ENCODE measurements at regions not wholly inside any gene's neighbourhood (a gene's known extent, or its start where the extent isn't known, plus 50 kb on each side); places are given as distances from the start of the nearest gene placed in this dataset.

GRCh38 chr13:31427151-31428100 is 227.7 kb downstream of the B3GLCT start:
- Mint-ChIP-seq H3K9me3 (no peaks in the 10 kb centered on the region), H3K27ac (no peak overlapping the region), H3K4me3 (no peak overlapping the region), H3K36me3 (no peaks in the 10 kb centered on the region), H3K27me3 (peaks cover 3 to 14% (median 7%) of the 10 kb centered on the region in 5 donors), H3K4me1 (peaks cover 0 to 4% (median 2%) of the 10 kb centered on the region in 4 donors)
- ATAC-seq = no peak
- DNase-seq = no peak
- POLR2A ChIA-PET = no interaction called here

DNA sequence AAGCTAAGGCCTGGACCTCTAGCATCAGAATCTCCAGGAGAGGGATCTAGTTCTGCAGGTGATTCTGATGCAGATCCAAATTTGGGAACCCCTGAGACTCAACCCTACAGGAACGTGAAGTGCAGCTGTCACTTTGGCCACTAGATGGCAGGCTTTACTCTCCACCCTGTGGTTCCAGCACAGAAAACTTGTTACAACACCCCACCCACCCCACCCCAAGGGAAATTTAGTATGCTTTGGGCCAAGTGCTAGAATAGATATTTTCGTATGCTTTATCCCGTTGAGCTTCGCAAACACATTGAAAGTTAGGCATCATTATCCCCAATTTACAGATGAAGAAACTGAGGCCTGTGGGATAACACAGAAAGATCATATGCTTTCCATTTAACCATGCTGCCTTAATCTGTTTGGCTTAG is 232.0 kb downstream of the B3GLCT start:
- H3K4me1 Mint-ChIP-seq = no peaks in the 10 kb centered on the region
- H3K27ac Mint-ChIP-seq = no peak overlapping the region
- H3K27me3 Mint-ChIP-seq = peaks cover 3 to 23% (median 14%) of the 10 kb centered on the region in 5 donors
- POLR2A ChIA-PET = no interaction called here
- peak in 7 of 10 donors; percentile 4 to 27 (median 10) for DNase-seq
- no peak for ATAC-seq
- H3K4me3 Mint-ChIP-seq = no peak overlapping the region
- H3K9me3 Mint-ChIP-seq = no peaks in the 10 kb centered on the region
- no peaks in the 10 kb centered on the region for H3K36me3 Mint-ChIP-seq

GRCh38 chr13:31433207-31433606 is 233.4 kb downstream of the B3GLCT start:
- no peak overlapping the region for H3K4me3 Mint-ChIP-seq
- no peak for ATAC-seq
- H3K27ac Mint-ChIP-seq = no peak overlapping the region
- peaks cover 5 to 38% (median 20%) of the 10 kb centered on the region in 5 donors for H3K27me3 Mint-ChIP-seq
- no peaks in the 10 kb centered on the region for H3K4me1 Mint-ChIP-seq
- POLR2A ChIA-PET = no interaction called here
- no peak for DNase-seq
- no peaks in the 10 kb centered on the region for H3K36me3 Mint-ChIP-seq
- no peaks in the 10 kb centered on the region for H3K9me3 Mint-ChIP-seq

DNA sequence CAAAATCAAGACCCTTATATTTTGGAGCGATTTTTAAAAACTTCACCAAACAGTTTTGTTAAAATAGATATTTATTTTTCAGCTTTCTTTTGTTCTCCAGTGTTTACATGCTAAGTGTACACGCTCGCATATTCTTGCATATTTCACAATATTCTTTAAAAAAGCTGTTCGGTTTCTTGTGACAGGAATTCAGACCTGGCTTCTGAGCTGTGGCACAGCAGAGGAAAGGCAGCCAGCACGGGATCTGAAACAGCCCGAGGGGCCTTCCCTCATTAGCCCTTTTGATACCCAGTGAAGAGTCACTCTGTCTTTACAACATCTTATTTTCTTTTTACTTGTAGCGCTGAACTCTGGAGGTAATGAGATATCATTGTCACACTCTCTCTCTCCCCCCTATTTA is 234.0 kb downstream of the B3GLCT start:
- POLR2A ChIA-PET = no interaction called here
- Mint-ChIP-seq H3K27me3 (peaks cover 7 to 42% (median 23%) of the 10 kb centered on the region in 5 donors), H3K4me1 (no peaks in the 10 kb centered on the region), H3K4me3 (no peak overlapping the region), H3K9me3 (no peaks in the 10 kb centered on the region), H3K36me3 (no peaks in the 10 kb centered on the region), H3K27ac (no peak overlapping the region)
- ATAC-seq = no peak
- DNase-seq = no peak

DNA sequence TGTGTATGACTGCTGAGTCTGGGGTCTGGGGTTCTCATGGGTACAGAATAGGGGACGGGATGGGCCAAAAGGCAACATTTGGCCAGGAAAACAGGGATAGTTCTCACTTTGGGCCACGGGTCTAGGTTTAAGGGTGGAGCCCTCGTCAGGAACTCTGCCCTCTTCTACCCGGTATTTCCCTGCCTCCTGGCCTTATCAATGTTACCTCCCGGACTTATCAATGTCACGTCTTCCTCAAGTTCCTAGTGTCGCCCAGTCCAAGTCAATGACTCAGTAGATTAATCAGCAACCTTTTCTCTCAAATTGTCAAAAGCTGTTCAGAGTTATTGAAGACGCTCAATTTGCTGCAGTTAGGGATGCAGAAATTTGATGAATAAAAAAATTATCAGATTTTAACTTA is 234.8 kb downstream of the B3GLCT start:
- ATAC-seq (no peak), DNase-seq (no peak)
- no peaks in the 10 kb centered on the region for H3K36me3 Mint-ChIP-seq
- no peak overlapping the region for H3K4me3 Mint-ChIP-seq
- H3K4me1 Mint-ChIP-seq = no peaks in the 10 kb centered on the region
- H3K27me3 Mint-ChIP-seq = peaks cover 7 to 42% (median 23%) of the 10 kb centered on the region in 5 donors
- no peaks in the 10 kb centered on the region for H3K9me3 Mint-ChIP-seq
- H3K27ac Mint-ChIP-seq = no peak overlapping the region
- POLR2A ChIA-PET = no interaction called here

GRCh38 chr13:31435536-31435935 is 235.8 kb downstream of the B3GLCT start:
- Mint-ChIP-seq H3K36me3 (no peaks in the 10 kb centered on the region), H3K4me1 (no peaks in the 10 kb centered on the region), H3K27me3 (peaks cover 7 to 39% (median 20%) of the 10 kb centered on the region in 5 donors), H3K27ac (no peak overlapping the region), H3K4me3 (no peak overlapping the region), H3K9me3 (no peaks in the 10 kb centered on the region)
- ATAC-seq = no peak
- no peak for DNase-seq
- POLR2A ChIA-PET = no interaction called here

GRCh38 chr13:31436478-31436877 is 236.7 kb downstream of the B3GLCT start:
- Mint-ChIP-seq H3K9me3 (no peaks in the 10 kb centered on the region), H3K27ac (no peak overlapping the region)

DNA sequence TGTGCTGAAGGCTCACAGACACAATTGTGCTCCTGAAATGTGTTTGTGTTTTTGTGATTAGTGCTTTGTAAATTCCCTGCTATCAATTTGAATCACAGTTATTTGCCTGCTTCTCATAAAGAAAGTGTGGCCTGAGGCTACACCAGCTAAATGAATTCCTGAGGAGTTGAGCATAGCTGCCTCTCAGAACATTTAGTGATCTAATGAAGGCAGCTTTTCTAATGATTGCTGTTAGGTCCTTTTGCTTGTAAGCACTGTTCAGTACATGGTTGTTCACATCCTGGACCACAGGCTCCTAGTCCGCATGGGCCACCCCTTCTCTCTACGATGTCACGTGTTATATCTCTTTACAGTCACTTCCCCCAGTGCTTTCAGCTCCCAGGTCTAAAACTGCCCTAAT is 238.2 kb downstream of the B3GLCT start:
- ATAC-seq = no peak
- H3K27me3 Mint-ChIP-seq = peaks cover 4 to 54% (median 21%) of the 10 kb centered on the region in 5 donors
- no peaks in the 10 kb centered on the region for H3K4me1 Mint-ChIP-seq
- POLR2A ChIA-PET = no interaction called here
- no peak for DNase-seq
- no peaks in the 10 kb centered on the region for H3K9me3 Mint-ChIP-seq
- no peaks in the 10 kb centered on the region for H3K36me3 Mint-ChIP-seq
- no peak overlapping the region for H3K4me3 Mint-ChIP-seq
- H3K27ac Mint-ChIP-seq = no peak overlapping the region

More at GRCh38 chr13:31436478-31436877, 236.7 kb downstream of the B3GLCT start:
- POLR2A ChIA-PET = no interaction called here
- no peak for DNase-seq
- no peaks in the 10 kb centered on the region for H3K36me3 Mint-ChIP-seq
- H3K4me3 Mint-ChIP-seq = no peak overlapping the region
- H3K4me1 Mint-ChIP-seq = no peaks in the 10 kb centered on the region
- peaks cover 7 to 39% (median 19%) of the 10 kb centered on the region in 5 donors for H3K27me3 Mint-ChIP-seq
- ATAC-seq = no peak

- no peaks in the 10 kb centered on the region for H3K9me3 Mint-ChIP-seq
- no peaks in the 10 kb centered on the region for H3K4me1 Mint-ChIP-seq
- DNase-seq (no peak), ATAC-seq (no peak)
- POLR2A ChIA-PET = no interaction called here
- H3K36me3 Mint-ChIP-seq = no peaks in the 10 kb centered on the region
- no peak overlapping the region for H3K4me3 Mint-ChIP-seq
- no peak overlapping the region for H3K27ac Mint-ChIP-seq
- H3K27me3 Mint-ChIP-seq = peaks cover 4 to 63% (median 24%) of the 10 kb centered on the region in 5 donors
Observed at GRCh38 chr13:31440132-31440531, 240.4 kb downstream of the B3GLCT start.

GRCh38 chr13:31441800-31442510 is 242.2 kb downstream of the B3GLCT start:
- H3K27ac Mint-ChIP-seq = no peak overlapping the region
- H3K4me1 Mint-ChIP-seq = no peaks in the 10 kb centered on the region
- ATAC-seq (no peak), DNase-seq (no peak)
- peaks cover 6 to 64% (median 18%) of the 10 kb centered on the region in 5 donors for H3K27me3 Mint-ChIP-seq
- no peaks in the 10 kb centered on the region for H3K9me3 Mint-ChIP-seq
- no peak overlapping the region for H3K4me3 Mint-ChIP-seq
- POLR2A ChIA-PET = no interaction called here
- H3K36me3 Mint-ChIP-seq = no peaks in the 10 kb centered on the region

DNA sequence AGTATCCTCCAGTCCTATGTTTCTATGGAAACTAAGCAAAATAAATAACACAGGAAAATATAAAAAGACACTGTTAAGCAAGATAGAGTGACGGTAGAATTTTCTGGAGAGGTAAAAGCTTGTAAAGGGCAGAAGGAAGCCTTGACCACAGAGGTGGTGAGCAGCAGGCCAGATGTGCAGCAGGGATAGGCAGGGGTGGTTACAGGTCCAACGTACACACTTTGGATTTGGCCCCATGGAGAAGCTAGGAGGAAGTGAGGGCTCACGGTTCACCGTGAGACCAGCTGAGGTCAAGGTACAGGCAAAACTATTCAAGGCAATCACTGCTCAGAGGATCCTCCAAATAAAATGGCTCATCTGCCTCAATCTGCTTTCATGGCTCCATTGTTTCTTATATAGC is 242.8 kb downstream of the B3GLCT start:
- POLR2A ChIA-PET = no interaction called here
- Mint-ChIP-seq H3K36me3 (no peaks in the 10 kb centered on the region), H3K27me3 (peaks cover 5 to 57% (median 15%) of the 10 kb centered on the region in 5 donors), H3K9me3 (no peaks in the 10 kb centered on the region), H3K4me1 (no peaks in the 10 kb centered on the region), H3K4me3 (no peak overlapping the region), H3K27ac (no peak overlapping the region)
- ATAC-seq (no peak), DNase-seq (no peak)

GRCh38 chr13:31444266-31444856 is 244.6 kb downstream of the B3GLCT start:
- DNase-seq = no peak
- Mint-ChIP-seq H3K27me3 (peaks cover 4 to 47% (median 10%) of the 10 kb centered on the region in 5 donors), H3K36me3 (no peaks in the 10 kb centered on the region), H3K27ac (no peak overlapping the region), H3K4me1 (no peaks in the 10 kb centered on the region), H3K9me3 (no peaks in the 10 kb centered on the region), H3K4me3 (no peak overlapping the region)
- no peak for ATAC-seq
- POLR2A ChIA-PET = no interaction called here

DNA sequence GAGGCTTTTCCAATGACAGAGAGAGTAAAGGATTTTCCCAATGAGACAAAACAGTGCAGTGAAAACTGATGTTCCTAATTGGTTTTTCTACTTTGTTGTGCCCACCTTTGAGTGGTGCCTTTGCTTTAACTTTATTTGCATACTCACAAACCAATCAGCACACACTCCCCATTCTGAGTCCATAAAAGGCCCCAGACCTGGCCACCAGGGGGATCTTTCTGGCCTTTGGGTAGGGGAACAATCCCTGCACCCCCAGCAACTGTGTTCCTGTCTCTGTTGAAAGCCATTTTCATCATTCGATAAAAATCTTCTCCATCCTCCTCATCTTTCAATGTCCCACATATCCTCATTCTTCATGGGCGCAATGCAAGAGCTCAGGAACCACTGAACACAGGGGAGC is 252.8 kb downstream of the B3GLCT start:
- DNase-seq = no peak
- Mint-ChIP-seq H3K27ac (no peak overlapping the region), H3K9me3 (peaks cover 0 to 6% (median 0%) of the 10 kb centered on the region in 9 donors), H3K4me1 (peaks cover 0 to 1% (median 0%) of the 10 kb centered on the region in 4 donors), H3K4me3 (no peak overlapping the region), H3K27me3 (peaks cover 4 to 38% (median 14%) of the 10 kb centered on the region in 5 donors), H3K36me3 (no peaks in the 10 kb centered on the region)
- POLR2A ChIA-PET = no interaction called here
- ATAC-seq = no peak

All from naive thymus-derived CD8-positive, alpha-beta T cell (primary cell).